GM12878 (cell line): ENCODE measurements at regions not wholly inside any gene's neighbourhood (a gene's known extent, or its start where the extent isn't known, plus 50 kb on each side); places are given as distances from the start of the nearest gene placed in this dataset.

Experiments
- ATF3 ChIP-seq: IDR thresholded peaks from 2 replicates; pipeline ENCODE4 v1.6.1; 2011; ENCODE audit warnings: low read depth, mild to moderate bottlenecking, low read length, moderate library complexity, borderline replicate concordance; ENCODE audit errors: extremely low read depth
- BRCA1 ChIP-seq: IDR thresholded peaks from 2 replicates; pipeline ENCODE4 v1.6.1; 2011; ENCODE audit warnings: low read depth, low read length, improper control_type of control experiment
- CBFB ChIP-seq: IDR thresholded peaks from 2 replicates; pipeline ENCODE4 v1.6.1; 2016; ENCODE audit warnings: antibody characterized with exemption, low read depth
- CTCF ChIP-seq, 3 experiments: IDR thresholded peaks in 2 of 3; conservative IDR thresholded peaks in 1 of 3; 2 replicates each; pipeline ENCODE4 v1.5.1; 2011; ENCODE audit warnings: low read depth in 3 of 3, low read length in 3 of 3, mild to moderate bottlenecking in 3 of 3, control low read depth in 2 of 3, moderate library complexity in 2 of 3, inconsistent platforms in 1 of 3, mixed read lengths in 1 of 3; ENCODE audit not compliant: control insufficient read depth in 2 of 3, insufficient read depth in 1 of 3; ENCODE audit errors: extremely low read depth in 1 of 3
- GABPA ChIP-seq: IDR thresholded peaks from 2 replicates; pipeline ENCODE4 v1.6.1; 2014; ENCODE audit warnings: antibody characterized with exemption, low read depth, mild to moderate bottlenecking, inconsistent platforms
- NFYB ChIP-seq: IDR thresholded peaks from 2 replicates; pipeline ENCODE4 v1.6.1; 2011; ENCODE audit warnings: low read depth, mild to moderate bottlenecking, low read length, improper control_type of control experiment, moderate library complexity; ENCODE audit not compliant: insufficient read depth
- POLR2A ChIP-seq: IDR thresholded peaks from 2 replicates; pipeline ENCODE4 v1.6.1; 2011; ENCODE audit warnings: low read depth, mild to moderate bottlenecking, low read length
- POLR2AphosphoS5 ChIP-seq: IDR thresholded peaks from 2 replicates; pipeline ENCODE4 v1.6.1; 2011; ENCODE audit warnings: mild to moderate bottlenecking, low read length, inconsistent platforms
- RELA ChIP-seq: fragments of 450-650 bp; IDR thresholded peaks from 2 replicates; pipeline ENCODE4 v1.8.0; 2014; ENCODE audit warnings: borderline replicate concordance; ENCODE audit not compliant: partially characterized antibody
- ZBED1 ChIP-seq: IDR thresholded peaks from 2 replicates; pipeline ENCODE4 v1.6.1; 2016; ENCODE audit warnings: borderline replicate concordance
- ZBTB33 ChIP-seq: fragments of 450-650 bp; IDR thresholded peaks from 2 replicates; pipeline ENCODE4 v1.6.1; 2017; ENCODE audit warnings: mild to moderate bottlenecking

GRCh38 chr2:106981491-106981890, 95.5 kb upstream of the ST6GAL2 start:
- TF ChIP-seq CTCF (IDR thresholded peaks at IDR 0.05 in 2 of 3, conservative IDR thresholded peaks at IDR 0.05 in 1 of 3; ENCODE audit: control insufficient read depth in 2 of 3, extremely low read depth in 1 of 3, insufficient read depth in 1 of 3, low read depth in 3 of 3, low read length in 3 of 3) (no peak), POLR2AphosphoS5 (no peak), CBFB (no peak), BRCA1 (no peak), ZBED1 (no peak), ATF3 (no peak), ZBTB33 (no peak), NFYB (no peak), POLR2A (no peak), GABPA (no peak), RELA (no peak)
